ENCODE measurements at regions not wholly inside any gene's neighbourhood (a gene's known extent, or its start where the extent isn't known, plus 50 kb on each side); places are given as distances from the start of the nearest gene placed in this dataset.

DNA sequence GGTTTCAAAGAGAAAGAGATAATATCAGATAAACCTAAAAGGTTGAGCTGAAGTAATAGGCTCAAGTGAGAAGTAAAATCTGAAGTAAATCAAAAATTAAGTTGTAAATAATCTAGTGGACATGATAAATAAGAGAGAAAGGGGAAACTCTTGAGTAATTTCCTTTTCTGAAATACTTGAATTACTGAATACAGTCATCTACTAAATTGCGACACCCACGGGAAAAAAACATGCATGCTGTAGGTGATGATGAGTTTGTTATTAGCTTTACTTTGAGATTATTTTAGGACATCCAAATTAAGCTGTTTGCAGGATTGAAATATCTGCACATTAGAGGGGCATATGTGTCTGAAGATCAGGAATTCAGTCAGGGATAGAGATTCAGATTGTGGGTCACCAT is 50.0 kb upstream of the CARD18 start:
- no peak overlapping the region for H3K27ac ChIP-seq (ENCODE audit: low read length)
- no peaks in the 10 kb centered on the region for H3K36me3 ChIP-seq (ENCODE audit: control insufficient read depth, insufficient read depth, low read length)
- H3K4me1 ChIP-seq (ENCODE audit: control insufficient read depth, insufficient read depth, low read length) = no peaks in the 10 kb centered on the region
- DNase-seq (ENCODE audit: low read depth, low spot score) (no peak), ATAC-seq (no peak)
- no peaks in the 10 kb centered on the region for H3K9me3 ChIP-seq (ENCODE audit: control insufficient read depth, insufficient read depth, low read depth, low read length)
- CTCF ChIA-PET = no interaction called here
- in situ Hi-C loops (cut with HindIII; ENCODE audit: low pct_unique_long_range_greater_than_20kb, low sequenced_read_pairs) (no loop called here), intact Hi-C loops (cut with micrococcal nuclease; ENCODE audit: unreplicated experiment) (no loop called here)
- no TSS peak for BruUV-seq (replicated peaks)
- TF ChIP-seq, protein P1, sequence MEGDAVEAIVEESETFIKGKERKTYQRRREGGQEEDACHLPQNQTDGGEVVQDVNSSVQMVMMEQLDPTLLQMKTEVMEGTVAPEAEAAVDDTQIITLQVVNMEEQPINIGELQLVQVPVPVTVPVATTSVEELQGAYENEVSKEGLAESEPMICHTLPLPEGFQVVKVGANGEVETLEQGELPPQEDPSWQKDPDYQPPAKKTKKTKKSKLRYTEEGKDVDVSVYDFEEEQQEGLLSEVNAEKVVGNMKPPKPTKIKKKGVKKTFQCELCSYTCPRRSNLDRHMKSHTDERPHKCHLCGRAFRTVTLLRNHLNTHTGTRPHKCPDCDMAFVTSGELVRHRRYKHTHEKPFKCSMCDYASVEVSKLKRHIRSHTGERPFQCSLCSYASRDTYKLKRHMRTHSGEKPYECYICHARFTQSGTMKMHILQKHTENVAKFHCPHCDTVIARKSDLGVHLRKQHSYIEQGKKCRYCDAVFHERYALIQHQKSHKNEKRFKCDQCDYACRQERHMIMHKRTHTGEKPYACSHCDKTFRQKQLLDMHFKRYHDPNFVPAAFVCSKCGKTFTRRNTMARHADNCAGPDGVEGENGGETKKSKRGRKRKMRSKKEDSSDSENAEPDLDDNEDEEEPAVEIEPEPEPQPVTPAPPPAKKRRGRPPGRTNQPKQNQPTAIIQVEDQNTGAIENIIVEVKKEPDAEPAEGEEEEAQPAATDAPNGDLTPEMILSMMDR (IDR thresholded peaks at IDR 0.05) = no peak
- TF ChIP-seq TCF7L2 (IDR thresholded peaks at IDR 0.05; ENCODE audit: low read depth, low read length) = no peak
- TF ChIP-seq, protein P2, sequence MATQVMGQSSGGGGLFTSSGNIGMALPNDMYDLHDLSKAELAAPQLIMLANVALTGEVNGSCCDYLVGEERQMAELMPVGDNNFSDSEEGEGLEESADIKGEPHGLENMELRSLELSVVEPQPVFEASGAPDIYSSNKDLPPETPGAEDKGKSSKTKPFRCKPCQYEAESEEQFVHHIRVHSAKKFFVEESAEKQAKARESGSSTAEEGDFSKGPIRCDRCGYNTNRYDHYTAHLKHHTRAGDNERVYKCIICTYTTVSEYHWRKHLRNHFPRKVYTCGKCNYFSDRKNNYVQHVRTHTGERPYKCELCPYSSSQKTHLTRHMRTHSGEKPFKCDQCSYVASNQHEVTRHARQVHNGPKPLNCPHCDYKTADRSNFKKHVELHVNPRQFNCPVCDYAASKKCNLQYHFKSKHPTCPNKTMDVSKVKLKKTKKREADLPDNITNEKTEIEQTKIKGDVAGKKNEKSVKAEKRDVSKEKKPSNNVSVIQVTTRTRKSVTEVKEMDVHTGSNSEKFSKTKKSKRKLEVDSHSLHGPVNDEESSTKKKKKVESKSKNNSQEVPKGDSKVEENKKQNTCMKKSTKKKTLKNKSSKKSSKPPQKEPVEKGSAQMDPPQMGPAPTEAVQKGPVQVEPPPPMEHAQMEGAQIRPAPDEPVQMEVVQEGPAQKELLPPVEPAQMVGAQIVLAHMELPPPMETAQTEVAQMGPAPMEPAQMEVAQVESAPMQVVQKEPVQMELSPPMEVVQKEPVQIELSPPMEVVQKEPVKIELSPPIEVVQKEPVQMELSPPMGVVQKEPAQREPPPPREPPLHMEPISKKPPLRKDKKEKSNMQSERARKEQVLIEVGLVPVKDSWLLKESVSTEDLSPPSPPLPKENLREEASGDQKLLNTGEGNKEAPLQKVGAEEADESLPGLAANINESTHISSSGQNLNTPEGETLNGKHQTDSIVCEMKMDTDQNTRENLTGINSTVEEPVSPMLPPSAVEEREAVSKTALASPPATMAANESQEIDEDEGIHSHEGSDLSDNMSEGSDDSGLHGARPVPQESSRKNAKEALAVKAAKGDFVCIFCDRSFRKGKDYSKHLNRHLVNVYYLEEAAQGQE (IDR thresholded peaks at IDR 0.05; ENCODE audit: insufficient read depth in 1 of 2, low read depth in 2 of 2, low read length in 1 of 2) = no peak
- no peak for TF ChIP-seq POLR2AphosphoS5 (IDR thresholded peaks at IDR 0.05; ENCODE audit: low read depth, low read length)
- TF ChIP-seq SIN3A (IDR thresholded peaks at IDR 0.05; ENCODE audit: borderline replicate concordance, insufficient read depth, low read depth, low read length) = no peak
- no peak overlapping the region for H3K4me3 ChIP-seq (ENCODE audit: low read depth in 2 of 2, low read length in 2 of 2)
- POLR2A ChIA-PET = no interaction called here
- H3K27me3 ChIP-seq (ENCODE audit: control insufficient read depth, insufficient read depth, low read length) = no peaks in the 10 kb centered on the region
